ENCODE measurements at regions not wholly inside any gene's neighbourhood (a gene's known extent, or its start where the extent isn't known, plus 50 kb on each side); places are given as distances from the start of the nearest gene placed in this dataset.

- intact Hi-C loops (cut with DNase I; ENCODE audit: low total_unique reads), result no loop called here
- DNase-seq, result no peak
- TF ChIP-seq, protein P1, sequence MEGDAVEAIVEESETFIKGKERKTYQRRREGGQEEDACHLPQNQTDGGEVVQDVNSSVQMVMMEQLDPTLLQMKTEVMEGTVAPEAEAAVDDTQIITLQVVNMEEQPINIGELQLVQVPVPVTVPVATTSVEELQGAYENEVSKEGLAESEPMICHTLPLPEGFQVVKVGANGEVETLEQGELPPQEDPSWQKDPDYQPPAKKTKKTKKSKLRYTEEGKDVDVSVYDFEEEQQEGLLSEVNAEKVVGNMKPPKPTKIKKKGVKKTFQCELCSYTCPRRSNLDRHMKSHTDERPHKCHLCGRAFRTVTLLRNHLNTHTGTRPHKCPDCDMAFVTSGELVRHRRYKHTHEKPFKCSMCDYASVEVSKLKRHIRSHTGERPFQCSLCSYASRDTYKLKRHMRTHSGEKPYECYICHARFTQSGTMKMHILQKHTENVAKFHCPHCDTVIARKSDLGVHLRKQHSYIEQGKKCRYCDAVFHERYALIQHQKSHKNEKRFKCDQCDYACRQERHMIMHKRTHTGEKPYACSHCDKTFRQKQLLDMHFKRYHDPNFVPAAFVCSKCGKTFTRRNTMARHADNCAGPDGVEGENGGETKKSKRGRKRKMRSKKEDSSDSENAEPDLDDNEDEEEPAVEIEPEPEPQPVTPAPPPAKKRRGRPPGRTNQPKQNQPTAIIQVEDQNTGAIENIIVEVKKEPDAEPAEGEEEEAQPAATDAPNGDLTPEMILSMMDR (IDR thresholded peaks at IDR 0.05 in 8 of 11, conservative IDR thresholded peaks at IDR 0.05 in 3 of 11), result no peak
- no peak for TF ChIP-seq POLR2A (IDR thresholded peaks at IDR 0.05)
- TF ChIP-seq POLR2AphosphoS5 (IDR thresholded peaks at IDR 0.05), result no peak
- Histone ChIP-seq H3K27me3 (replicated peaks in 1 of 7) (no peaks in the 10 kb centered on the region), H3K27ac (no peak overlapping the region), H3K4me1 (no peaks in the 10 kb centered on the region), H3K4me3 (no peak overlapping the region), H3K36me3 (no peaks in the 10 kb centered on the region), H3K9me3 (no peaks in the 10 kb centered on the region)
- WGBS, 5 donors, result 76 to 93% (median 91%) methylated on average over 3 of the region's 3 CpGs
Measured at GRCh38 chr10:4733843-4734224, 92.2 kb upstream of the AKR1E2 start.

DNA sequence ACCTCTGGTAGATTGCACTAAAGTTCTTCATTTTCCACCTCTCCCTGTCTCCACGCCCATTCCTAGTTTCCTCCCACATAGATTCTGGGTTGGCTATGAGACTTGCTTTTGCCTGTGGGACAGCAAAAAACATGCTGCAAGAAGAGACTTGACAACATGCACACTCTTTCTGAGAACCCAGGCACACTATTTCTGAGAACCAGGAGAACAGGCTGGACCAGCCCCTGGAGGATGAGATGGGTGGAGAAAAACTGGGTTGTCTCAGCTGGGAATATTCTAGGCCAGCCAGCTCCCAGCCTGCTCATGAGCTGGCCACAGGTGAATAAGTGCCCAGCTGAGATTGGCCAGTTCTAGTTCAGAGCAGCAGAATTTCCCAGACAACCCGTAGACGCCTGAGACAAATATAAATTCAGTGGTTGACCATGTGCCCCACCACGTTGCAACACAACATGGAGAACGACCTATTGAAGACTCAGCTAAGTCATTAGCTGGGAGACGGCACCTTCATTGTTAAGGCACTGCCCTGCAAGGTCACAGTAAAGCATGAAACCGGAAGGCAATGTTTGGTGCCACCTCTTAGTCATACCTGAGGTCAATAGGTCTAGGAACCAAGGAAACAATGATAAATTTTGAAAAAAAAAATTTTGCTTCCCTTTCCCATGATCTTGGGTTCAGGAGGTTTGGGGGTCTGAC, 92.7 kb upstream of the AKR1E2 start:
- H3K27ac ChIP-seq, result no peak overlapping the region
- WGBS, 5 donors, result 69 to 84% (median 82%) methylated on average over 7 of the region's 7 CpGs
- TF ChIP-seq POLR2A (IDR thresholded peaks at IDR 0.05) (no peak), POLR2AphosphoS5 (IDR thresholded peaks at IDR 0.05) (no peak)
- TF ChIP-seq, protein P1 (IDR thresholded peaks at IDR 0.05 in 8 of 11, conservative IDR thresholded peaks at IDR 0.05 in 3 of 11), result no peak
- DNase-seq, result no peak
- H3K9me3 ChIP-seq, result no peaks in the 10 kb centered on the region
- no peak overlapping the region for H3K4me3 ChIP-seq
- intact Hi-C loops (cut with DNase I; ENCODE audit: low total_unique reads), result no loop called here
- no peaks in the 10 kb centered on the region for H3K36me3 ChIP-seq
- H3K27me3 ChIP-seq (replicated peaks in 1 of 7), result no peaks in the 10 kb centered on the region
- no peaks in the 10 kb centered on the region for H3K4me1 ChIP-seq

DNA sequence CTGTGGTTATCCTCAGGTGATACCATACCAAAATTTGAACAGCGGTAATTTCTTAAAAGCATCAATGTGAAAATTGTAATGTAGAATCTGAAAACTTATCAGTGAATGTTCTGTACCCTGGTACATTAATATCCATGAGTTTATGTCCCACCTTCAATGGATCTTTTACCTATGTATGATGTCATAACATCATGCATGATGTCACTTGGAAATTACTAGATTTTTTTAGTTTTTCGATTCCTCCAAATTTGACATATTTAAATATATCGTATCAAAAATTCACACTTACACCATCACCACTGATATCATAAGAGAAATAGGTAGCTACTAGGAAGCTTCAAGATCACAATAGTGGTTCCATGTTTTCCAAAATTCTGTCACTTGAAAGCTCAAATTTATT, 95.0 kb upstream of the AKR1E2 start:
- Histone ChIP-seq H3K4me1 (no peaks in the 10 kb centered on the region), H3K27ac (no peak overlapping the region), H3K36me3 (no peaks in the 10 kb centered on the region), H3K4me3 (no peak overlapping the region), H3K27me3 (replicated peaks in 1 of 7) (no peaks in the 10 kb centered on the region), H3K9me3 (no peaks in the 10 kb centered on the region)
- no peak for DNase-seq
- 95 to 98% (median 96%) methylated on average over 3 of the region's 3 CpGs for WGBS, 5 donors
- TF ChIP-seq POLR2A (IDR thresholded peaks at IDR 0.05) (no peak), POLR2AphosphoS5 (IDR thresholded peaks at IDR 0.05) (no peak)
- TF ChIP-seq, protein P1 (IDR thresholded peaks at IDR 0.05 in 8 of 11, conservative IDR thresholded peaks at IDR 0.05 in 3 of 11), result no peak
- intact Hi-C loops (cut with DNase I; ENCODE audit: low total_unique reads), result no loop called here

DNA sequence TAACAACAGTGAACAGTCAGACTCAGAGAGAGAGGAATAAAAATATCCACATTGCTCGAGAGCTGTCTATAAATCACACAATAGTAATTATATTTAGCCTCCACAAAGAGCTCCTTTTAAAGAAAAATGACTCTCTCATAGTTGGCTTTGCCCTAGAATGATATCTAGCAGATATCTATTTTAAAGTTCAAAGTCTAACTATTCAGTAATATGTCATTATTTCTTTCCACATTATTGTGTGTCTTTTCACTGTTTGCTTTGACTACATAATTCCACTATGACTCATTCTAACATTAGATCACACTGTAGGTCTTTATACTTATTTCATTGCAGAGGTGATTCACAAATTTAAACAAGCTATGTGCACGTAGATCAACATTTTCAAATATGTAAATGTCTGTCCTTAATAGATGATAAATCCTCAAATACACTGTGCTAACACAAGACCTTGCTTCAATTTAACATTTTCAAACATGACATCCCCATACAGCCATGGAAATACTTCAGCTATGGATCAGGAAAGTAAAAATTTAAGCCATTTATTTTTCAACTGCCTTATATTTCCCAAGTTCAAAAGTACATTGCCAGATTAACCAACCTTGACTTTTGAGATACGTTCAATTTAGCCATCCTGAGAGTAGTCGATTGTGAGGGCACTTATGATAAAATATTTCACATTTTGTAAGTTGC, 99.9 kb upstream of the AKR1E2 start:
- no peaks in the 10 kb centered on the region for H3K36me3 ChIP-seq
- H3K27ac ChIP-seq, result no peak overlapping the region
- DNase-seq, result no peak
- no peaks in the 10 kb centered on the region for H3K4me1 ChIP-seq
- no peaks in the 10 kb centered on the region for H3K9me3 ChIP-seq
- intact Hi-C loops (cut with DNase I; ENCODE audit: low total_unique reads), result no loop called here
- TF ChIP-seq POLR2AphosphoS5 (IDR thresholded peaks at IDR 0.05) (no peak), POLR2A (IDR thresholded peaks at IDR 0.05) (no peak)
- no peaks in the 10 kb centered on the region for H3K27me3 ChIP-seq (replicated peaks in 1 of 7)
- 77 to 86% (median 81%) methylated on average over 4 of the region's 4 CpGs for WGBS, 5 donors
- no peak overlapping the region for H3K4me3 ChIP-seq
